NT2/D1 (cell line): ENCODE measurements at regions not wholly inside any gene's neighbourhood (a gene's known extent, or its start where the extent isn't known, plus 50 kb on each side); places are given as distances from the start of the nearest gene placed in this dataset.

Experiments used
- SUZ12 ChIP-seq: IDR thresholded peaks from 2 replicates; pipeline ENCODE4 v1.6.1; 2011; ENCODE audit not compliant: insufficient read length, insufficient read depth; ENCODE audit errors: extremely low read depth
- YY1 ChIP-seq: IDR thresholded peaks from 2 replicates; pipeline ENCODE4 v1.6.1; 2011; ENCODE audit not compliant: insufficient read length, insufficient read depth
- ZNF274 ChIP-seq: IDR thresholded peaks from 2 replicates; pipeline ENCODE4 v1.6.1; 2011; ENCODE audit warnings: mild to moderate bottlenecking, low read depth, low read length

- TF ChIP-seq SUZ12: no peak
- TF ChIP-seq YY1: no peak
- no peak for TF ChIP-seq ZNF274
Measured at GRCh38 chr13:60862036-60862435, 465.0 kb downstream of the TDRD3 start.
